Suprapubic skin (tissue), 4 donors: ENCODE measurements at regions not wholly inside any gene's neighbourhood (a gene's known extent, or its start where the extent isn't known, plus 50 kb on each side); places are given as distances from the start of the nearest gene placed in this dataset.

Experiments used
- DNase-seq, 2 donors: peaks; one replicate each; pipeline ENCODE4 v3.0.0-alpha.2; 2019; ENCODE audit warnings: low spot score in 2 of 2
- H3K27ac ChIP-seq: fragments of 200-600 bp; sonication (generic); one replicate; pipeline ENCODE4 v1.5.1; 2019
- H3K27me3 ChIP-seq: fragments of 200-600 bp; sonication (generic); one replicate; pipeline ENCODE4 v1.5.1; 2019
- H3K36me3 ChIP-seq: fragments of 200-600 bp; sonication (generic); one replicate; pipeline ENCODE4 v1.5.1; 2019
- H3K4me1 ChIP-seq: fragments of 200-600 bp; sonication (generic); one replicate; pipeline ENCODE4 v1.5.1; 2019
- H3K4me3 ChIP-seq: fragments of 200-600 bp; sonication (generic); one replicate; pipeline ENCODE4 v1.5.1; 2019; ENCODE audit warnings: mild to moderate bottlenecking
- H3K9me3 ChIP-seq: fragments of 200-600 bp; sonication (generic); one replicate; pipeline ENCODE4 v1.5.1; 2019
- EP300 ChIP-seq: sonication (generic); formaldehyde crosslinking; IDR thresholded peaks from one replicate; pipeline ENCODE4 v1.6.1; 2017; ENCODE audit warnings: antibody characterized with exemption
- POLR2A ChIP-seq, 2 donors: fragments of 450-650 bp; IDR thresholded peaks; one replicate each; pipeline ENCODE4 v1.6.1; 2017; ENCODE audit warnings: antibody characterized with exemption in 2 of 2, mild to moderate bottlenecking in 2 of 2, moderate library complexity in 2 of 2
- POLR2AphosphoS5 ChIP-seq, 3 donors: sonication (generic); formaldehyde crosslinking; IDR thresholded peaks; one replicate each; pipeline ENCODE4 v1.6.1; 2017; ENCODE audit warnings: antibody characterized with exemption in 3 of 3
- WGBS: methylation state at CpG from one replicate; pipeline ENCODE4 v1.1.5; 2018; 5-methylcytosine and 5-hydroxymethylcytosine counted together
- TF ChIP-seq, protein P1 (sequence below), 2 donors: fragments of 200-600 bp in 1 of 2; fragments of 450-650 bp in 1 of 2; sonication (generic) in 1 of 2; IDR thresholded peaks; one replicate each; pipeline ENCODE4 v1.5.1; 2016 to 2019; ENCODE audit warnings: antibody characterized with exemption in 2 of 2, mild to moderate bottlenecking in 1 of 2, moderate library complexity in 1 of 2

DNA sequence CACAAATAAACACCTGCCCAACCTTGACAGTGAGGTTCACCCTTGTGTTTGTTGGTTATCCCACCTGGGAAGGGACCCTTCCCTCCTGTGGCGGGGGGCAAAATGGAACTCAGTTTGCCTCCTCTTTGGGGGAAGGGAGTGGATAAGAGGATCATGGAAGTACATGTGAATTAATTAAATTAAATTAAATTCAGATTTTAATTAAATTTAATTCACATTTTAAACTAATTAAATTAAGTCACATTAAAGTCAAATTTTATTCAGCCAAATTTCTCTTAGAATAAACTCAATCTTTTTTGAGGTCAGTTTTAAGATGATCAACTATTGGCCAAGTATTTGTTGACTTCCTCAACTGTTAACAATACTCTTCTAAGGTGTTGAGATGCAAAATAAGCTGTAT is 252.4 kb upstream of the AJAP1 start:
- Histone ChIP-seq H3K36me3 (no peaks in the 10 kb centered on the region), H3K9me3 (no peaks in the 10 kb centered on the region), H3K27me3 (peaks cover 22% of the 10 kb centered on the region), H3K27ac (no peak overlapping the region), H3K4me3 (no peak overlapping the region), H3K4me1 (no peaks in the 10 kb centered on the region)
- no peak for DNase-seq
- 97% methylated on average over 1 of the region's 1 CpG for WGBS
- TF ChIP-seq POLR2A (IDR thresholded peaks at IDR 0.05) (no peak), POLR2AphosphoS5 (IDR thresholded peaks at IDR 0.05) (no peak), EP300 (no peak)
- TF ChIP-seq, protein P1, sequence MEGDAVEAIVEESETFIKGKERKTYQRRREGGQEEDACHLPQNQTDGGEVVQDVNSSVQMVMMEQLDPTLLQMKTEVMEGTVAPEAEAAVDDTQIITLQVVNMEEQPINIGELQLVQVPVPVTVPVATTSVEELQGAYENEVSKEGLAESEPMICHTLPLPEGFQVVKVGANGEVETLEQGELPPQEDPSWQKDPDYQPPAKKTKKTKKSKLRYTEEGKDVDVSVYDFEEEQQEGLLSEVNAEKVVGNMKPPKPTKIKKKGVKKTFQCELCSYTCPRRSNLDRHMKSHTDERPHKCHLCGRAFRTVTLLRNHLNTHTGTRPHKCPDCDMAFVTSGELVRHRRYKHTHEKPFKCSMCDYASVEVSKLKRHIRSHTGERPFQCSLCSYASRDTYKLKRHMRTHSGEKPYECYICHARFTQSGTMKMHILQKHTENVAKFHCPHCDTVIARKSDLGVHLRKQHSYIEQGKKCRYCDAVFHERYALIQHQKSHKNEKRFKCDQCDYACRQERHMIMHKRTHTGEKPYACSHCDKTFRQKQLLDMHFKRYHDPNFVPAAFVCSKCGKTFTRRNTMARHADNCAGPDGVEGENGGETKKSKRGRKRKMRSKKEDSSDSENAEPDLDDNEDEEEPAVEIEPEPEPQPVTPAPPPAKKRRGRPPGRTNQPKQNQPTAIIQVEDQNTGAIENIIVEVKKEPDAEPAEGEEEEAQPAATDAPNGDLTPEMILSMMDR (IDR thresholded peaks at IDR 0.05) = no peak

DNA sequence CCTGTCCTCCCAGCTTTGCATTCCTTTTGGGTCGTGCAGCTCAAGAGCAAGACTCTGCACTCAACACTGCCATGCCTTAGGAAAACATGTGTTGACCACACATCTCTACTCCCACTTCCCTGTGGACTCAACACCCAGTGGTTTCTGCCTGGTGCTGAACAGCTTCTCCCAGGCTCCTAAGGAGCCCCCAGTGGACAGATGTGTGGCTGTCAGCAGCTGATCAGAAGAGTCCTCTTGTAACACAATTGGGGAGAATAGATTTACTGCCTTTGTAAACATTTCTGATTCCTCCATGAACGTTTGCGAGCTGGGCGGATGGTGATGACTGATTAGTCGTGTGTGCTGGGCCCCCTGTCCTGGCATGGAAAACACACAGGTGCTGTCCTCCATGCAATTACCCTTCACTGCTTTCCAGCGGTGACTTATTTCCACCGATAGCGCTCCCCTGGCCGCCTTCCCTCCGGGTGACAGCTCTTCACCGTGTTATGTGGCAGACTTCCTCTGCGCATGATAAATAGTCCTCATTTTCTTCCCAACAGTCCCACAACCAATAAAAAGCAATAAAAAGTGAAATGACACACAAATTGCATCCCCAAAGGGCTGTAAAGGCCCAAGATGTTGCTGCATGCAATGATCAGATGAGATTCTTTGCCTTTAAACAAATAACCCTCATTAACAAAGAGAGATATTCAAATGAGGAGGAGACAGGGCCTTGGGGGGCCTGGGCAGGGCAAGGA is 249.4 kb upstream of the AJAP1 start:
- Histone ChIP-seq H3K27ac (no peak overlapping the region), H3K4me3 (no peak overlapping the region), H3K27me3 (peaks cover 22% of the 10 kb centered on the region), H3K4me1 (no peaks in the 10 kb centered on the region), H3K9me3 (no peaks in the 10 kb centered on the region), H3K36me3 (no peaks in the 10 kb centered on the region)
- TF ChIP-seq POLR2A (IDR thresholded peaks at IDR 0.05) (no peak), POLR2AphosphoS5 (IDR thresholded peaks at IDR 0.05) (no peak), EP300 (no peak)
- TF ChIP-seq, protein P1 (IDR thresholded peaks at IDR 0.05) = no peak
- 44% methylated on average over 12 of the region's 12 CpGs for WGBS
- no peak for DNase-seq

DNA sequence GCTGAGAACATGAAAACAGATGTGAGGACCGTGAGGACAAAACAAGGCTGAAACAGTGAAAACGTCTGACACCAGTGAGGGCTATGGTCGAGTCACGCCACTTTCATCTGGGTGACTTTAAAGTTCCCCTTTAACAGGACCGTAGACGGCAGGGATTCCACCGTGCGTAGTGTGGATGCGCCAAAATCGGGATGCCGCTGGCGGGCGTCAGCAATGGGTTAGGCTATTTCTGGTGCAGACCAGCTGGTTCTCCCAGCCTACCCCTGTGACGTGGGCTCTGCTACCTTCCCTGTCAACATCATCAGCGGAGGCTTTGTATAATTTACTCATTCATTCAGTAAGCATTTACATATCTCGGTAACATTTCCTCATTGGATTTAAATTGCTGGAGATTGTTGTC is 246.6 kb upstream of the AJAP1 start:
- peaks cover 10% of the 10 kb centered on the region for H3K27me3 ChIP-seq
- H3K27ac ChIP-seq = no peak overlapping the region
- H3K36me3 ChIP-seq = no peaks in the 10 kb centered on the region
- no peak overlapping the region for H3K4me3 ChIP-seq
- no peak for DNase-seq
- H3K4me1 ChIP-seq = no peaks in the 10 kb centered on the region
- TF ChIP-seq POLR2AphosphoS5 (IDR thresholded peaks at IDR 0.05) (no peak), POLR2A (IDR thresholded peaks at IDR 0.05) (no peak), EP300 (no peak)
- TF ChIP-seq, protein P1 (IDR thresholded peaks at IDR 0.05) = no peak
- H3K9me3 ChIP-seq = no peaks in the 10 kb centered on the region
- 83% methylated on average over 16 of the region's 16 CpGs for WGBS

DNA sequence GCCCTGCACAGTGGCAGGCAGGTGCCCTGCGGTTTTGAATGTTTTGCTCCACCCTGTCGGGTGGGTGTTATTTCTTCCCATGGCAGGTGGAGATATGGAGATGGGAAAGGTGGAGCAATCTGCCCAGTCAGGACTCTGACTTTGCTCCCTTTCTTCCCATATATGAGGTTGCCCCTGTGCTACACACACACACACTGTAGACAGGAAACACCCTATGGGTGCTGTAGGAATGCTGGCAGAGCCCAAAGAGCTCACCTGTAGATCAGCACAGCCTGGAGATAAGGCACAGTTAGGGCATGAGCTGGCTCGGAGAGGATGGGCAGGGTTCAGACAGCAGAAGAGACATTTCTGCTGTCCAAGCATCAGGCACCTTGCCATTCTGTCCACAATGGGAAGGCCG is 246.0 kb upstream of the AJAP1 start:
- WGBS = 62% methylated on average over 4 of the region's 4 CpGs
- Histone ChIP-seq H3K9me3 (no peaks in the 10 kb centered on the region), H3K36me3 (no peaks in the 10 kb centered on the region), H3K27me3 (peaks cover 10% of the 10 kb centered on the region), H3K27ac (no peak overlapping the region), H3K4me1 (no peaks in the 10 kb centered on the region), H3K4me3 (no peak overlapping the region)
- DNase-seq = no peak
- TF ChIP-seq, protein P1 (IDR thresholded peaks at IDR 0.05) = no peak
- TF ChIP-seq POLR2AphosphoS5 (IDR thresholded peaks at IDR 0.05) = no peak

DNA sequence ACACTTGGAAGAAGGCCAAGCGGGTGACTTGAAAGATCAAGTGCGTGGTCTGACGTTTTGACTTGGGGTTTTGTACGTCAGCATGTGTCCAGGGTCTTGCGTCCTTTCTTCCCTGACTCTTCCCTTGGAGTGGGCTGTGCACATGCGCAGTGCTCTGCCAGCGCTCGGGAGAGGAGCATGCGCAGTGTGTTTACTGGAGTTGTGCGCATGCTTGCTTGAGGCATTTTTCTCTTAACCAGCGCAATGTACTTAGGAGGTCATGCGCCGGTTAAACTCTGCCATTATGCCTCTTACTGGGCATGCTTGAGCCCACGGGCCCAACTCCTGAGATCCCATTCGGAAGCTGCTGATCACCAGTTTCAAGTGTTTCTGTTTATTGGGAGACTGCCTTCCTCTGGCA is 242.5 kb upstream of the AJAP1 start:
- H3K4me3 ChIP-seq = no peak overlapping the region
- 86% methylated on average over 15 of the region's 15 CpGs for WGBS
- H3K27me3 ChIP-seq = peaks cover 2% of the 10 kb centered on the region
- no peaks in the 10 kb centered on the region for H3K9me3 ChIP-seq
- DNase-seq = peak in 1 of 2 donors; percentile 23
- no peaks in the 10 kb centered on the region for H3K4me1 ChIP-seq
- H3K36me3 ChIP-seq = no peaks in the 10 kb centered on the region
- TF ChIP-seq EP300 (no peak), POLR2AphosphoS5 (IDR thresholded peaks at IDR 0.05) (no peak), POLR2A (IDR thresholded peaks at IDR 0.05) (no peak)
- TF ChIP-seq, protein P1 (IDR thresholded peaks at IDR 0.05) = no peak
- no peak overlapping the region for H3K27ac ChIP-seq
